Upper lobe of left lung (tissue), 4 donors: ENCODE measurements at regions not wholly inside any gene's neighbourhood (a gene's known extent, or its start where the extent isn't known, plus 50 kb on each side); places are given as distances from the start of the nearest gene placed in this dataset.

Source experiments
- EP300 ChIP-seq, 4 donors: sonication (generic); formaldehyde crosslinking; IDR thresholded peaks; one replicate each; pipeline ENCODE4 v1.5.1; 2017; ENCODE audit warnings: antibody characterized with exemption in 4 of 4, control low read depth in 2 of 4
- POLR2A ChIP-seq, 4 donors: fragments of 450-650 bp; IDR thresholded peaks; one replicate each; pipeline ENCODE4 v1.5.1; 2016 to 2017; ENCODE audit warnings: antibody characterized with exemption in 4 of 4, mild to moderate bottlenecking in 2 of 4
- POLR2AphosphoS5 ChIP-seq, 2 donors: sonication (generic); formaldehyde crosslinking; IDR thresholded peaks; one replicate each; pipeline ENCODE4 v1.5.1; 2017; ENCODE audit warnings: antibody characterized with exemption in 2 of 2
- TF ChIP-seq, protein P1 (sequence below), 6 experiments: fragments of 450-650 bp in 4 of 6; fragments of 200-600 bp in 2 of 6; sonication (generic) in 2 of 6; IDR thresholded peaks; one replicate each; pipeline ENCODE4 v1.5.1; 2016 to 2019; ENCODE audit warnings: antibody characterized with exemption in 6 of 6

DNA sequence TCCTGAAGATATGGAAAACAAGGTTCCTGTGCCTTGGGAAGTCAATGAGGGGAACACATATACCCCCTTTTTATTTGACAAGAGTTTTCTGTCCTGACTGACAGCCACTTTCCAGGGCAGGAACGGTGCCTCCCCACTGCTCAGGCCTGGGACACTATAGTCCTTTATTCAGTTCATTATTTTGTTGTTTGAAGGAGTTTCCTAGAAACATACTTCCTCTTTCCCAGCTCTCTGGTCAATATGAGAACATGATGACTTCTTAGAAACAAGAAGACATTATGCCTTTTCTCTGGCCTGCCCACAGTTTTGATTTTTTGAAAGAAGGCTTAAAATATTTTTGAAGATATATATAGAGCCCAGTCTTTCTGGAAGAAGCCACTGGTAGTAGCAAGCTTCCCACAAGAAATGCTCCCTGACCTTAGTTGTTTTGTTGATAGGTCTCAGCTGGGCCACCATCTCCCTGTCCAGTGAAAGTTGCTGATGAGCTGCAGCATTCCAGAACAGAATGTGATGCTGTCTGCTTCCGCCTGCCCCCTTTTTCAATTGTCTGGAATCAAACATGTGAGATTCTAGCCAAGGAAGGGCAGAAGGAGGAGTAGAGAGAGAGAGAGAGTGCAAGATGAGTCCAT is 122.7 kb upstream of the ADRA1D start:
- TF ChIP-seq, protein P1, sequence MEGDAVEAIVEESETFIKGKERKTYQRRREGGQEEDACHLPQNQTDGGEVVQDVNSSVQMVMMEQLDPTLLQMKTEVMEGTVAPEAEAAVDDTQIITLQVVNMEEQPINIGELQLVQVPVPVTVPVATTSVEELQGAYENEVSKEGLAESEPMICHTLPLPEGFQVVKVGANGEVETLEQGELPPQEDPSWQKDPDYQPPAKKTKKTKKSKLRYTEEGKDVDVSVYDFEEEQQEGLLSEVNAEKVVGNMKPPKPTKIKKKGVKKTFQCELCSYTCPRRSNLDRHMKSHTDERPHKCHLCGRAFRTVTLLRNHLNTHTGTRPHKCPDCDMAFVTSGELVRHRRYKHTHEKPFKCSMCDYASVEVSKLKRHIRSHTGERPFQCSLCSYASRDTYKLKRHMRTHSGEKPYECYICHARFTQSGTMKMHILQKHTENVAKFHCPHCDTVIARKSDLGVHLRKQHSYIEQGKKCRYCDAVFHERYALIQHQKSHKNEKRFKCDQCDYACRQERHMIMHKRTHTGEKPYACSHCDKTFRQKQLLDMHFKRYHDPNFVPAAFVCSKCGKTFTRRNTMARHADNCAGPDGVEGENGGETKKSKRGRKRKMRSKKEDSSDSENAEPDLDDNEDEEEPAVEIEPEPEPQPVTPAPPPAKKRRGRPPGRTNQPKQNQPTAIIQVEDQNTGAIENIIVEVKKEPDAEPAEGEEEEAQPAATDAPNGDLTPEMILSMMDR (IDR thresholded peaks at IDR 0.05): no peak
- no peak for TF ChIP-seq POLR2A (IDR thresholded peaks at IDR 0.05)
- no peak for TF ChIP-seq EP300 (IDR thresholded peaks at IDR 0.05)
- TF ChIP-seq POLR2AphosphoS5 (IDR thresholded peaks at IDR 0.05): no peak
